ENCODE measurements at regions not wholly inside any gene's neighbourhood (a gene's known extent, or its start where the extent isn't known, plus 50 kb on each side); places are given as distances from the start of the nearest gene placed in this dataset.

- in situ Hi-C loops (cut with MboI): no loop called here
- no peak for DNase-seq
- no peaks in the 10 kb centered on the region for H3K9me3 ChIP-seq (ENCODE audit: low read depth)
- WGBS, 2 experiments (ENCODE audit: low coverage in 1 of 2, low lambda C conversion rate in 2 of 2, missing lambda C conversion rate in 2 of 2): 4 to 6% methylated on average over 5 of the region's 5 CpGs
- no peaks in the 10 kb centered on the region for H3K9me2 ChIP-seq (ENCODE audit: insufficient read depth)
- no peak overlapping the region for H3K27ac ChIP-seq
- H3K4me2 ChIP-seq (ENCODE audit: unreplicated experiment): no peak overlapping the region
- no peaks in the 10 kb centered on the region for H3K4me1 ChIP-seq (ENCODE audit: insufficient read depth)
- no peak overlapping the region for H2AFZ ChIP-seq
- H3K79me2 ChIP-seq (ENCODE audit: insufficient read depth): no peaks in the 10 kb centered on the region
- no peak overlapping the region for H3K9ac ChIP-seq
- H3K36me3 ChIP-seq (ENCODE audit: low read depth): no peaks in the 10 kb centered on the region
- TF ChIP-seq EZH2 (IDR thresholded peaks at IDR 0.05; ENCODE audit: insufficient read depth, poor library complexity, severe bottlenecking) (no peak), EZH2phosphoT487 (IDR thresholded peaks at IDR 0.05; ENCODE audit: insufficient read depth, low read depth) (no peak)
- no peaks in the 10 kb centered on the region for H3K27me3 ChIP-seq (replicated peaks; ENCODE audit: insufficient read depth)
- no peak overlapping the region for H3K4me3 ChIP-seq
- H4K20me1 ChIP-seq (ENCODE audit: insufficient read depth): no peaks in the 10 kb centered on the region
- no peaks in the 10 kb centered on the region for H3F3A ChIP-seq (ENCODE audit: insufficient read depth)
Observed at GRCh38 chr13:85091631-85092234, 707.5 kb downstream of the SLITRK6 start.

DNA sequence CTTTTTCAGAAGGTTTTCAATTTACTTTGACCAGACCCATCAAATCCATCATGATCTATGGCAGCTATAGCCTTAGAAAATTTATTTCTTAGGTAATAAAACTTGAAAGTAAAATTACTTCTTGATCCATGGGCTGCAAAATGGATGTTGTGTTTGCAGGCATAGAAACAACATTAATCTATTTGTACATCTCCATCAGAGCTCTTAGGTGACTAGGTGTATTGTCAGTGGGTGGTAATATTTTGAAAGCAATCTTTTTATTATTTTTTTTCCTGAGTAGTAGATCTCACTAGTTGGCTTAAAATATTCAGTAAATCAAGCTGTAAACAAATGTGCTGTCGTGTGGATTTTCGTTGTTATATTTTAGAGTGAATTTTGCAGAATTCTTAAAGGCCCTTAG, 710.0 kb downstream of the SLITRK6 start:
- Histone ChIP-seq H3K4me1 (ENCODE audit: insufficient read depth) (no peaks in the 10 kb centered on the region), H3F3A (ENCODE audit: insufficient read depth) (no peaks in the 10 kb centered on the region), H3K4me3 (no peak overlapping the region), H2AFZ (no peak overlapping the region), H3K36me3 (ENCODE audit: low read depth) (no peaks in the 10 kb centered on the region), H3K79me2 (ENCODE audit: insufficient read depth) (no peaks in the 10 kb centered on the region), H3K4me2 (ENCODE audit: unreplicated experiment) (no peak overlapping the region), H3K27ac (no peak overlapping the region), H3K9ac (no peak overlapping the region), H3K27me3 (replicated peaks; ENCODE audit: insufficient read depth) (no peaks in the 10 kb centered on the region), H4K20me1 (ENCODE audit: insufficient read depth) (no peaks in the 10 kb centered on the region), H3K9me3 (ENCODE audit: low read depth) (no peaks in the 10 kb centered on the region), H3K9me2 (ENCODE audit: insufficient read depth) (no peaks in the 10 kb centered on the region)
- WGBS, 2 experiments (ENCODE audit: low coverage in 1 of 2, low lambda C conversion rate in 2 of 2, missing lambda C conversion rate in 2 of 2): 32 to 42% methylated on average over 2 of the region's 2 CpGs
- TF ChIP-seq EZH2phosphoT487 (IDR thresholded peaks at IDR 0.05; ENCODE audit: insufficient read depth, low read depth): no peak
- no peak for TF ChIP-seq EZH2 (IDR thresholded peaks at IDR 0.05; ENCODE audit: insufficient read depth, poor library complexity, severe bottlenecking)
- no peak for DNase-seq
- in situ Hi-C loops (cut with MboI): no loop called here

- Histone ChIP-seq H3K79me2 (ENCODE audit: insufficient read depth) (no peaks in the 10 kb centered on the region), H3K4me1 (ENCODE audit: insufficient read depth) (no peaks in the 10 kb centered on the region), H3K27me3 (replicated peaks; ENCODE audit: insufficient read depth) (no peaks in the 10 kb centered on the region), H3K9me2 (ENCODE audit: insufficient read depth) (no peaks in the 10 kb centered on the region), H3K9me3 (ENCODE audit: low read depth) (no peaks in the 10 kb centered on the region), H3K4me2 (ENCODE audit: unreplicated experiment) (no peak overlapping the region), H3K27ac (no peak overlapping the region), H3F3A (ENCODE audit: insufficient read depth) (no peaks in the 10 kb centered on the region), H2AFZ (no peak overlapping the region), H4K20me1 (ENCODE audit: insufficient read depth) (no peaks in the 10 kb centered on the region), H3K36me3 (ENCODE audit: low read depth) (no peaks in the 10 kb centered on the region), H3K9ac (no peak overlapping the region), H3K4me3 (no peak overlapping the region)
- no peak for DNase-seq
- 37 to 40% methylated on average over 1 of the region's 1 CpG for WGBS, 2 experiments (ENCODE audit: low coverage in 1 of 2, low lambda C conversion rate in 2 of 2, missing lambda C conversion rate in 2 of 2)
- in situ Hi-C loops (cut with MboI): no loop called here
- TF ChIP-seq EZH2phosphoT487 (IDR thresholded peaks at IDR 0.05; ENCODE audit: insufficient read depth, low read depth) (no peak), EZH2 (IDR thresholded peaks at IDR 0.05; ENCODE audit: insufficient read depth, poor library complexity, severe bottlenecking) (no peak)
Observed at GRCh38 chr13:85080691-85081090, 718.5 kb downstream of the SLITRK6 start.

DNA sequence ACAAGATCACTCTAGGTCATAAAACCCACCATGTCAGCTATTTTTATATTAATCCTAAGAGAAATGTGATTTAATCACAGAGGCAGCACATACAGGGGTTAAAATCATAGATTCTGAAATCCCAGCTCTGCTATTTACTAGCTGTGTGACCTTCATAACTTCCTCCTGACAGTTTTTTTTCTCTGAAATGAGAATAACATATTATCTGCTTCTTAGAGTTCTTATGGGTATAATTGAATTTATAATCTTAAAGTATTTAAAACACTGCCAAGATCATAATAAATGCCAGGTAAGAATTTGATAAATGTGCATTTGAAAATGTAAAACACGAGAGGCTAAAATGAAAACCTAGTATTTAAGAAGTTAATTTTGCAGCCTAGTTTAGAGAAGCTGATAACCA, 722.9 kb downstream of the SLITRK6 start:
- in situ Hi-C loops (cut with MboI): no loop called here

More for the DNA sequence above, 722.9 kb downstream of the SLITRK6 start:
- no peak overlapping the region for H3K4me3 ChIP-seq
- no peaks in the 10 kb centered on the region for H4K20me1 ChIP-seq (ENCODE audit: insufficient read depth)
- H3K9me3 ChIP-seq (ENCODE audit: low read depth): no peaks in the 10 kb centered on the region
- H3K27me3 ChIP-seq (replicated peaks; ENCODE audit: insufficient read depth): no peaks in the 10 kb centered on the region
- no peak overlapping the region for H2AFZ ChIP-seq
- no peak overlapping the region for H3K27ac ChIP-seq
- H3K79me2 ChIP-seq (ENCODE audit: insufficient read depth): no peaks in the 10 kb centered on the region
- no peak overlapping the region for H3K4me2 ChIP-seq (ENCODE audit: unreplicated experiment)
- no peaks in the 10 kb centered on the region for H3K36me3 ChIP-seq (ENCODE audit: low read depth)
- no peak for DNase-seq
- no peaks in the 10 kb centered on the region for H3K4me1 ChIP-seq (ENCODE audit: insufficient read depth)
- H3F3A ChIP-seq (ENCODE audit: insufficient read depth): no peaks in the 10 kb centered on the region
- no peak for TF ChIP-seq EZH2phosphoT487 (IDR thresholded peaks at IDR 0.05; ENCODE audit: insufficient read depth, low read depth)
- no peak for TF ChIP-seq EZH2 (IDR thresholded peaks at IDR 0.05; ENCODE audit: insufficient read depth, poor library complexity, severe bottlenecking)
- no peaks in the 10 kb centered on the region for H3K9me2 ChIP-seq (ENCODE audit: insufficient read depth)
- H3K9ac ChIP-seq: no peak overlapping the region
- WGBS, 2 experiments (ENCODE audit: low coverage in 1 of 2, low lambda C conversion rate in 2 of 2, missing lambda C conversion rate in 2 of 2): 0 to 2% methylated on average over 1 of the region's 1 CpG
